WERI-Rb-1 (cell line): ENCODE measurements at regions not wholly inside any gene's neighbourhood (a gene's known extent, or its start where the extent isn't known, plus 50 kb on each side); places are given as distances from the start of the nearest gene placed in this dataset.

ENCODE experiments used
- DNase-seq: peaks from one replicate; pipeline ENCODE4 v3.0.0-alpha.2; 2020
- H3K27ac ChIP-seq: fragments of 250-450 bp; sonication (Bioruptor Pico); 2 replicates; pipeline ENCODE4 v1.5.1; 2020; ENCODE audit warnings: mild to moderate bottlenecking, moderate library complexity
- H3K27me3 ChIP-seq: fragments of 250-450 bp; sonication (Bioruptor Pico); 2 replicates; pipeline ENCODE4 v1.5.1; 2021; ENCODE audit warnings: mild to moderate bottlenecking, low read depth, moderate library complexity; ENCODE audit not compliant: insufficient read depth, severe bottlenecking
- H3K36me3 ChIP-seq: fragments of 250-450 bp; sonication (Bioruptor Pico); 2 replicates; pipeline ENCODE4 v1.5.1; 2020; ENCODE audit warnings: mild to moderate bottlenecking, moderate library complexity
- H3K4me3 ChIP-seq: 2 replicates; pipeline ENCODE4 v1.5.1; 2011; ENCODE audit warnings: low read depth, mild to moderate bottlenecking, control low read depth, low read length
- H3K9me3 ChIP-seq: fragments of 250-450 bp; sonication (Bioruptor Pico); 2 replicates; pipeline ENCODE4 v1.5.1; 2021; ENCODE audit warnings: mild to moderate bottlenecking, moderate library complexity; ENCODE audit not compliant: severe bottlenecking
- TF ChIP-seq, protein P1 (sequence below): IDR thresholded peaks from 2 replicates; pipeline ENCODE4 v1.5.1; 2011; ENCODE audit warnings: low read depth, mild to moderate bottlenecking, control low read depth, inconsistent platforms, low read length

DNA sequence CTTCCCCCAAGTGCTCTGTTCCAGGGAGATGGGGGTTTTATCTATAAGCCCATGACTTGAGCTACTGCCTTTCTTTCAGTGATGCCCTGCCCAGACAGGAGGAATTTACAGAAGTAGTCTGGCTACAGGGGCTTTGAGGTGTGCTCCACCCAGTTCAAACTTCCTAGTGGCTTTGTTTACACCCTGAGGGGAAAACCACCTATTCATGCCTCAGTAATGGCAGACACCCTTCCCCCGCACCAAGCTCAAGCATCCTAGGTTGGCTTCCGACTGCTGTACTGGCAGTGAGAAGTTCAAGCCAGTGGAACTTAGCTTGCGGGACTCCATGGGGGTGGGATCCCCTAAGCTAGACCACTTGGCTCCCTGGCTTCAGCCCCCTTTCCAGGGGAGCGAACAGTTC is 154.6 kb downstream of the IZUMO3 start:
- no peaks in the 10 kb centered on the region for H3K9me3 ChIP-seq
- TF ChIP-seq, protein P1, sequence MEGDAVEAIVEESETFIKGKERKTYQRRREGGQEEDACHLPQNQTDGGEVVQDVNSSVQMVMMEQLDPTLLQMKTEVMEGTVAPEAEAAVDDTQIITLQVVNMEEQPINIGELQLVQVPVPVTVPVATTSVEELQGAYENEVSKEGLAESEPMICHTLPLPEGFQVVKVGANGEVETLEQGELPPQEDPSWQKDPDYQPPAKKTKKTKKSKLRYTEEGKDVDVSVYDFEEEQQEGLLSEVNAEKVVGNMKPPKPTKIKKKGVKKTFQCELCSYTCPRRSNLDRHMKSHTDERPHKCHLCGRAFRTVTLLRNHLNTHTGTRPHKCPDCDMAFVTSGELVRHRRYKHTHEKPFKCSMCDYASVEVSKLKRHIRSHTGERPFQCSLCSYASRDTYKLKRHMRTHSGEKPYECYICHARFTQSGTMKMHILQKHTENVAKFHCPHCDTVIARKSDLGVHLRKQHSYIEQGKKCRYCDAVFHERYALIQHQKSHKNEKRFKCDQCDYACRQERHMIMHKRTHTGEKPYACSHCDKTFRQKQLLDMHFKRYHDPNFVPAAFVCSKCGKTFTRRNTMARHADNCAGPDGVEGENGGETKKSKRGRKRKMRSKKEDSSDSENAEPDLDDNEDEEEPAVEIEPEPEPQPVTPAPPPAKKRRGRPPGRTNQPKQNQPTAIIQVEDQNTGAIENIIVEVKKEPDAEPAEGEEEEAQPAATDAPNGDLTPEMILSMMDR, result no peak
- no peak for DNase-seq
- H3K36me3 ChIP-seq, result no peaks in the 10 kb centered on the region
- no peak overlapping the region for H3K27ac ChIP-seq
- H3K4me3 ChIP-seq, result no peak overlapping the region
- peaks cover 4% of the 10 kb centered on the region for H3K27me3 ChIP-seq

DNA sequence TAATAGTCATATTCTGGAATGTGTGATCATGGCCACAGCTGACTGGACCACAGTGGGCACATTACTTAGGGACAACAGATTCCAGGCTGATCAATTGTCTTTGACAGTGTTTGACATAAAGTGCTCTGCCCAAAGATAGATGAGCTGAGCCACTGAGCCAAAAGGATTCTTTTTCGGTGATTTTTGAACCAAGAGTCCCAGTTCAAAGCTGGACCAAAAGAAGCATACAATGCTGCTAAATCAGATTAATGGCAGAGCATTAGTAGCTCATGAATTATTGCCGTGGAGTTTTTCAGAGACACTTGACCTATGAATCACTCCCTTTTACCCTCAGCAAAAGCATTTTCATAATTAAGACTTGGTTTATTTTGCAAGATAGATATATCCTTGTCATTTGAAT is 160.6 kb downstream of the IZUMO3 start:
- DNase-seq, result no peak
- Histone ChIP-seq H3K9me3 (no peaks in the 10 kb centered on the region), H3K4me3 (no peak overlapping the region), H3K27me3 (peaks cover 8% of the 10 kb centered on the region), H3K27ac (no peak overlapping the region), H3K36me3 (no peaks in the 10 kb centered on the region)
- TF ChIP-seq, protein P1, result no peak

DNA sequence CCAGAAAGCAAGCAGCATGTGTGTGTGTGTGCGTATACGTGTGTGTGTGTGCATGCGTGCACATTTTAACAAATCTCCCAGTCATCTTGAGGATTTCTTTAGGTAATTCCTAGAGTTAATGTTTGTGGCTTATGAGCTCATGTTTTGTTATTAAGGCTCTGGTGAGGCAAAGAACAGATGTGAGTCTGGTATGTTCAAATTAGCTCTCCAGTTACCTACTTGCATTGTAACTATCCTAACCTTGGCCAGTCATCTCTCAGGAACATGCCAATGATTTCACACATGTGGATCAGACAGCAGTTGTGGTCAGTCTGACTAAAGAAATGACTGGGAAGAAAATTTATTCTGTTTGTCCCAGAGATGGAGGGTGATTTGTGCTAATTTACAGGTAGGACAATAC is 163.1 kb downstream of the IZUMO3 start:
- Histone ChIP-seq H3K36me3 (no peaks in the 10 kb centered on the region), H3K4me3 (no peak overlapping the region), H3K27me3 (peaks cover 8% of the 10 kb centered on the region), H3K9me3 (no peaks in the 10 kb centered on the region), H3K27ac (no peak overlapping the region)
- TF ChIP-seq, protein P1, result no peak
- DNase-seq, result no peak

DNA sequence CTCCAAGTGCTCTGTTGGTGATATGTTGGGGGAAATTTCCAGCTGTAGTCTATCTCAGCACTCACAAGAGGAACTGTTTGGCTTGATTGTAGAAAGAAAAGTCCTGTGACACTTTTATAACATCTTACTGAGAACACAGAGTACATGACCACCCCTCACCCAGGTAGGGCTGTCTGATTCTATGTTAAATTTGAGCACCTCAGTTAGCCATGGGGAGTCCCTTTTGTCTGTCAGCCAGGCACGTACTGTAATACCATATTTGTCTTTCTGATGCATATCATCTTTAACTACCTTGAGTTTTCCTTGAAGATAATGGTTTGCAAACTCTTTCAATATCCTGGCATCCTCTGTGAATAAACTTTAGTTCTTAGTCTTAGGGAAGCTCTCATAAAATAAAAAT is 164.5 kb downstream of the IZUMO3 start:
- no peak for DNase-seq

DNA sequence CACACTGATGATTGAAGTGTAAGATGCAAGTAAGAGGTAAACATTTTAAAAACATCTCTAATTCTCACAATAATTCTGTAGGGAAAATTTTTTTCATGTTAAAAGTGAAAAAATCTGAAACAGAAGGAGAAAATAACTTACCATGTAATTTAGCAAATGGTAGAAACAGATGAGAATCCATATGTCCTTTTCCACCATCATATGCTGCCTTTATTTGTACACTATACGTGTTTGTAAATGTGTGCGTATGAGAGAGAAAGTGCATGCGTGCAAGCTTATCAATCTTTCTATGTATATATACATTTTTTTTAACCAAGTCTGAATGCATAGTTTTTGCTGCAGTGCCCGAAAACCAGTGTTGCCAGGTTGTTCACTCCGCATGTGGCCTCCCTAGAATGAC is 186.7 kb downstream of the IZUMO3 start:
- TF ChIP-seq, protein P1, result no peak
- Histone ChIP-seq H3K4me3 (no peak overlapping the region), H3K36me3 (no peaks in the 10 kb centered on the region)

More for the DNA sequence above, 164.5 kb downstream of the IZUMO3 start:
- H3K4me3 ChIP-seq, result no peak overlapping the region
- TF ChIP-seq, protein P1, result no peak
- H3K27ac ChIP-seq, result no peak overlapping the region
- no peaks in the 10 kb centered on the region for H3K9me3 ChIP-seq
- peaks cover 4% of the 10 kb centered on the region for H3K27me3 ChIP-seq
- no peaks in the 10 kb centered on the region for H3K36me3 ChIP-seq

DNA sequence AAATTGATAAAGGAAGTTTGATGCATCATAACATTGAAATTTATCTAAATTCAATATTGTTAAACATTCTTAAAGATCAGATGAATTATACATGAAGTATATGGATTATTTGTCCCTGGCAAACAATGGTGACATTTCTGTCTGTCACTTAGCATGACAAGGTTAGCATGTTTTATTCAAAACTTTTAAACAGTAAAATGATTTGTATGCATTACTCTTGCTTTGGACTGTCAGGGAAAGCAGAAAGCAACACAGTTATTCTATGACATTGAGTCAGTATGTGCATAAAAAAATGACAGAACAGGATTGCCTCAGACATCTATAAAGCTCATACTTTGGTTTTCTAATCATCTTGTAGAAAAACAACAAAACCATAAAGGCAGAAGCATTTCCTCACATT is 193.7 kb downstream of the IZUMO3 start:
- H3K4me3 ChIP-seq, result no peak overlapping the region
- no peaks in the 10 kb centered on the region for H3K9me3 ChIP-seq
- H3K27me3 ChIP-seq, result peaks cover 4% of the 10 kb centered on the region
- TF ChIP-seq, protein P1, result no peak
- H3K27ac ChIP-seq, result no peak overlapping the region
- no peak for DNase-seq
- no peaks in the 10 kb centered on the region for H3K36me3 ChIP-seq

More for the DNA sequence above, 186.7 kb downstream of the IZUMO3 start:
- no peak overlapping the region for H3K27ac ChIP-seq
- no peaks in the 10 kb centered on the region for H3K27me3 ChIP-seq
- no peaks in the 10 kb centered on the region for H3K9me3 ChIP-seq
- no peak for DNase-seq
